IPS-18c (cell line): ENCODE measurements at regions not wholly inside any gene's neighbourhood (a gene's known extent, or its start where the extent isn't known, plus 50 kb on each side); places are given as distances from the start of the nearest gene placed in this dataset.
"Not testable (repeated sequence)": the region's sequence is repeated elsewhere in the genome, so short reads cannot be mapped to it uniquely, and the experiment has no call there.

Experiments
- H3K4me3 ChIP-seq: 2 replicates; pipeline ENCODE4 v1.7.0; 2013; ENCODE audit warnings: low read depth, mild to moderate bottlenecking, low read length, moderate library complexity; ENCODE audit not compliant: insufficient read depth
- H3K9me3 ChIP-seq: one replicate; pipeline ENCODE4 v1.6.1; 2013; ENCODE audit warnings: mild to moderate bottlenecking, low read length, moderate library complexity; ENCODE audit not compliant: control insufficient read depth, insufficient read depth

- Histone ChIP-seq H3K4me3 (no peak overlapping the region), H3K9me3 (no peaks in the 10 kb centered on the region)
These were observed 532.9 kb upstream of the IL12A start for GRCh38 chr3:159455741-159456181.

GRCh38 chr3:159458010-159458409 is 530.6 kb upstream of the IL12A start:
- H3K4me3 ChIP-seq: no peak overlapping the region

DNA sequence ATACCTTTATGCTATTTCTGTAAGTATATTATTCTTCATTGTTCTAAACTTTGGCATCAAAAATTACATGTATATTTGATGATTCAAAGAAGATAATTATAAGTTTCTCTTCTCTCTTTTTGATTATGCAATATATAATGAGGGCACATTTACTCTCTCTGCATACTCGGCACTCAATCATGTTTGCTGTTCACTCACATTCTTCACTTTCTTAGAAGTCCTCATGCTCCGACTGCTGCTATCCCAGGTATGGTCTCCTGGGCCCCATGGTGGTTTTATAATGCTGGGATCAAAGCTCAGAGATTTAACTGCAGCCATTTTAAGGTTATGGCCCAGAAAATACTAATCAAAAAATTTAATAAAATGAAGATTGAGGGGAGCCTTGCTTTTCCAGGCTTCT is 529.7 kb upstream of the IL12A start:
- H3K4me3 ChIP-seq: no peak overlapping the region
- no peaks in the 10 kb centered on the region for H3K9me3 ChIP-seq

More at GRCh38 chr3:159458010-159458409, 530.6 kb upstream of the IL12A start:
- H3K9me3 ChIP-seq: no peaks in the 10 kb centered on the region

DNA sequence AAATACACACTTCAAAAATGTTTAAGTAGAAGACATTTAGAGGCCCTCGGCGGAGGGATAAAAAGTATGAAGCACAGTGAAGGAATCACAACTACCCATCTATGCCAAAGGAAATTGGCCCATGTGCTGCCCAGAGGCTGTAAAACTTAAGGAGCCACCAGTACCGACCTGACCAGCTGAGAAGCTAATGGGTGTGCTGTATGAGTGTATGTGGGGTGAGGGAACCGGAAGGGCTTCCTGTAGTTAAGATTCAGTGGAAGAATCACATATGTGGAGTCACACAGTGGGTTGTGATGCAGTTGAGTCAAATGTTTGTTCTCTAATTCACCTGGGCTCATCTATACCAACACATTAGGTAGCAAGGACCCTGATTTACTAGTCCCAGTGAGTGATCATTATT is 516.0 kb upstream of the IL12A start:
- no peak overlapping the region for H3K4me3 ChIP-seq

DNA sequence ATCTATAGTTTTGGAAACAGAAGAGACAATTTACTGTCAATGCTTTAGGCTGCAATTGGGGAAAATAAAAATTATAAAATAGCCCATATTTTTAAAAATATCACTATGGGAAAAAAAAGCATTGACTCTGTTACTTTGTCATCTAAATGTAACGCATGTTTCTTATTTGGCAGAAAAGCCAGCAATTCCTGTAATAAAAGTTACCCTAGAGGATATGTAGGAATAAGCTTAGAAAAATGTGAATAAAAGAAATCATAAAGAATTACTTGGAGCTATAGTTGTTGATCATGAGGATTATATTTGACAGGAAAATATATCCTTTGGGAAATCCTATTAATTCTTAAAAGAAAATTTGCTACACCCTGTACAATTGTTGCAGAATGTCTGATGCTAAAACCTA is 515.4 kb upstream of the IL12A start:
- Histone ChIP-seq H3K4me3 (no peak overlapping the region), H3K9me3 (no peaks in the 10 kb centered on the region)

More for the DNA sequence above, 516.0 kb upstream of the IL12A start:
- H3K9me3 ChIP-seq: no peaks in the 10 kb centered on the region

- H3K4me3 ChIP-seq: no peak overlapping the region
- no peaks in the 10 kb centered on the region for H3K9me3 ChIP-seq
These were observed 508.6 kb upstream of the IL12A start for GRCh38 chr3:159480046-159480445.

GRCh38 chr3:159482241-159482993 is 506.2 kb upstream of the IL12A start:
- Histone ChIP-seq H3K4me3 (no peak overlapping the region), H3K9me3 (no peaks in the 10 kb centered on the region)

DNA sequence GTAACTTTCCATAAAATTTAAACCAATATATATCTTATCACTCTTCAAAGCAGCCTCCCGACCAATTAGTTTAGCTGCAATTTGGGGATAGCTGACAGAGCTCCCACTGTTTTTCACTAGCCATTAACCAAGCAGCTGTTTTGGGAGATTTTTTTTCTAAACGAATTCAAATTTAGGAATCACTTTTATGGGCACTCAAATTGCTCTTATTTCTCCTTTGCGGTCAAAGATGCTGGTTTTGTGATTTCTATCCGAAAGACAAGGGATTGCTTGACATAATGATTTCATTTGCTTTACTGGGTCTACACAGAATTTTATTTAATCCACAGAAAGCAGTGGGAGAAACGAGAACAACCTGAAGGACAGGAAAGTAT is 505.7 kb upstream of the IL12A start:
- Histone ChIP-seq H3K4me3 (no peak overlapping the region), H3K9me3 (no peaks in the 10 kb centered on the region)

DNA sequence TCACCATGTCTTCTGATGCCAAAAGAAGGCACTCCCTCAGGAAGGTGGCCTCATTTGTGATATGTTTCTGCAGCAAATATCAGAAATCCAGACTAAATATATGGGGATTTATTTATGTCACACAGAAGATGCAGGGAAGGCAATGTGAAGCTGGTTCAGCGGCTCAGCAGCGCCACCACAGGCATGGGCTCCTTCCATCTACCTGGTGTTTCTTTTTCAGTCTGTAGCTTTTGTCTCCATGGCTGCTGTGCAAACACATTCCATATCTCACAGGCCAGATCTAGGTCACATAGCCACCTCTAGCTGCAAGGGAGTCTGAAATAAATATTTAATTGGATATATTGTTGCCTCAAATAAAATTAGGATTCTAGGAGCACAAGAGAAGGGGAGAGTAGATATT is 502.1 kb upstream of the IL12A start:
- peaks cover 3% of the 10 kb centered on the region for H3K9me3 ChIP-seq
- H3K4me3 ChIP-seq: no peak overlapping the region

GRCh38 chr3:159487304-159487703 is 501.3 kb upstream of the IL12A start:
- peaks cover 3% of the 10 kb centered on the region for H3K9me3 ChIP-seq
- H3K4me3 ChIP-seq: no peak overlapping the region

- Histone ChIP-seq H3K4me3 (no peak overlapping the region), H3K9me3 (peaks cover 3% of the 10 kb centered on the region)
These were observed 500.0 kb upstream of the IL12A start for GRCh38 chr3:159488602-159489001.

DNA sequence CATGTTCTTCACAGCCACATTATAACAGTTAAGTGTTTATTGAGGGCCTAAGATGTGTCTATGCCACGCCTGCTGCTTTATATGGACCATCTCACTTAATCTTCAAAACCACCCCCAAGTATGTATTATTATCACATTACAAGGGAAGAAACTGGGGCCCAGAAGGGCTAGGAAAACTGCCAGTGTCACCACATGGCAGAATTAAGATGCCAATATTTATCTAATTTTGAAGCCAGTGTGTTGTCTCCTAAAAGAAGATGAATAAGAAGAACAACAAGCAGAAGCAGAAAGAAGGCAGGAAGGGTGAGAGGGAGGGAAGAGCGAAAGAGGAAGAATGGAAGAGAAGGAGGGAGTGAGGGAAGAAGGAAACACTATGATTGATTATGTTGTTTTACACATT is 491.3 kb upstream of the IL12A start:
- Histone ChIP-seq H3K9me3 (no peaks in the 10 kb centered on the region), H3K4me3 (no peak overlapping the region)

GRCh38 chr3:159499031-159499793 is 489.4 kb upstream of the IL12A start:
- Histone ChIP-seq H3K4me3 (no peak overlapping the region), H3K9me3 (no peaks in the 10 kb centered on the region)

GRCh38 chr3:159501029-159501428 is 487.6 kb upstream of the IL12A start:
- Histone ChIP-seq H3K9me3 (no peaks in the 10 kb centered on the region), H3K4me3 (no peak overlapping the region)

DNA sequence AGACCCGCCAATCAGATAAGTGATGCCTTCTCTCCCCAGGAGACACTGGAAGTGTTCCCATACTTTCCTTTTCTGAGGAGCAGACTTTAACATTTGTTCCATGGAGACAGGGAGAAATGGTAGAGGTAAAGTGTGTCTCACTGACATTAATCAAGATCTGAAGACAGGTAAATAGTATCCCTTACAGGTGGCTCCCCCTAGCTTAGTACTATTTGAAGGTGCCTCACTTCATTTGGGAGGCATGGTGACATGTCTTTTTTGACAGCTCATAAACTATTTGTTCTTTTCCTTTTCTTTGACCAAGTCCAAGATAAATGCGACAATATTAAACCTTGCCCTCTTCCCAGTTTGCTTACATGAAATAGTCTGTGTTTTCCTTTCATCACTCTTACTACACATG is 485.6 kb upstream of the IL12A start:
- Histone ChIP-seq H3K4me3 (no peak overlapping the region), H3K9me3 (no peaks in the 10 kb centered on the region)

DNA sequence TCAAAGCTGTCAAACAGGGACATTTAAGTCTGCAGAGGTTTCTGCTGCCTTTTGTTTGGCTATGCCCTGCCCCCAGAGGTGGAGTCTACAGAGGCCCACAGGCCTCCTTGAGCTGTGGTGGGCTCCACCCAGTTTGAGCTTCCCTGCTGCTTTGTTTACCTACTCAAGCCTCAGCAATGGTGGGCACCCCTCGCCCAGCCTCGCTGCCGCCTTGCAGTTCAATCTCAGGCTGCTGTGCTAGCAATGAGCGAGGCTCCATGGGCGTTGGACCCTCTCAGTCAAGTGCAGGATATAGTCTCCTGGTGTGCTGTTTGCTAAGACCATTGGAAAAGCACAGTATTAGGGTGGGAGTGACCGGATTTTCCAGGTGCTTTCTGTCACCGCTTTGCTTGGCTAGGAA is 477.6 kb upstream of the IL12A start:
- H3K4me3 ChIP-seq, H3K9me3 ChIP-seq: not testable (repeated sequence)

GRCh38 chr3:159513444-159513843 is 475.2 kb upstream of the IL12A start:
- Histone ChIP-seq H3K9me3 (no peaks in the 10 kb centered on the region), H3K4me3 (no peak overlapping the region)

DNA sequence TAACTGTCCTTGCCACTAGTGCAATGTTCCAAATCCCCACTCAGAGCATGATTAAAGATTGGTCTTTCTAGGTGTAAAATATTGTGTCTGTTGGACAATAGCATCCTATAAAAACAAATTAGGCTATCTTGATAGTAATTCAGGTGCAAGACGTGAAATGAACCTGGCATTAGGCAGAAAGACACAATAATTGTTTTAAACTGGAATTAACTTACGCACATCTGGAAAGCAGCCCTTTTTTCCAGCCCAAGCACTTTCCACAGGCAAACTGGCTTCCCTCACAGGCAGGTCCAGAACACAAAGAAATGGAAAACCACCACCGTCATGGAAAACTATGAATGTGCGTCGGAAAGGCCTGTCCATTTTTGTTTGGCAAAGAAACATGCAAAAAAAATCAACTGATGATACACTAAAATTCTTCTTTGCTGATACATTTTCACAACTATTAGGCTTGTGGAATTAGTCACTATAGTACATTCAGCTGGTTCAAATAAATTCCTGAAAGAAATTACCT is 474.7 kb upstream of the IL12A start:
- Histone ChIP-seq H3K9me3 (no peaks in the 10 kb centered on the region), H3K4me3 (no peak overlapping the region)
